ENCODE measurements at regions not wholly inside any gene's neighbourhood (a gene's known extent, or its start where the extent isn't known, plus 50 kb on each side); places are given as distances from the start of the nearest gene placed in this dataset.
"Not testable (repeated sequence)": the region's sequence is repeated elsewhere in the genome, so short reads cannot be mapped to it uniquely, and the experiment has no call there.

GRCh38 chr3:10648181-10648580 lies 142.8 kb upstream of the ATP2B2 start:
- ATAC-seq (no peak), DNase-seq (no peak)
- intact Hi-C loops (cut with micrococcal nuclease): no loop called here

DNA sequence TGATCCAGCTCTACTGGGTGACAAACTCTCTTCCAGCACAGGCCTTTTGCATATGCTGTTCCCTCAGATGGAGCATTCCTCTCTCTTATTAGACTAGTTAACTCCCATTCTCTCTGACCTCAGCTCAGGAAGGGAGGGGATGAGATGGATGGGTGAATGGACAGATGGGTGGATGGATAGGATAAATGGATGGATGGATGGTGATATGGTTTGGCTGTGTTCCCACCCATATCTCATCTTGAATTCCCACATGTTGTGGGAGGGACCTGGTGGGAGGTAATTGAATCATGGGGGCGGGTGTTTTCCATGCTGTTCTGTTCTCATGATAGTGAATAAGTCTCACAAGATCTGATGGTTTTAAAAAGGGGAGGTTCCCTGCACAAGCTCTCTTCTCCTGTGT lies 144.1 kb upstream of the ATP2B2 start:
- DNase-seq; ATAC-seq; intact Hi-C loops (cut with micrococcal nuclease): not testable (repeated sequence)

GRCh38 chr3:10651506-10651905 lies 146.1 kb upstream of the ATP2B2 start:
- ATAC-seq (no peak), DNase-seq (no peak)
- intact Hi-C loops (cut with micrococcal nuclease): no loop called here

DNA sequence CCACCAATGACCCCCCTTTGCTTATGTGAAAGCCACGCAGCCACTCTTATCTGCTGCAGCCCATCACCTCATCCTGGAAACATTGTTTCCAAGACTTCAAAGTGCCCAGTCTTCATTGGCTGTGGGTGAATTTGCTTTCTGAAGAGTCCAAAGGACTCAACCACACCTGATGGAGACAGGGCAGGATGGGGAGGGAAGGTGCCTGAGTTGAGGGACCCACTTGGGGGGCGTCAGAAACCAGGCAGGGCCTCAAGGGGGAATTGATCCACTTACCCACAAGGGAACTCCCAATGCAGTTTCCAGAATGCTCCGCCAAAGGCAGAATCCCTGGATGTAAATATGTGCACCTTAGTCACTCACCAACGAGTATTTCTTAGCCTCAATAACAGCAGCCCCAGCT lies 147.9 kb upstream of the ATP2B2 start:
- intact Hi-C loops (cut with micrococcal nuclease): no loop called here
- DNase-seq (no peak), ATAC-seq (no peak)

- no peak for DNase-seq
- intact Hi-C loops (cut with micrococcal nuclease): no loop called here
Observed at GRCh38 chr3:10653866-10654611, 148.7 kb upstream of the ATP2B2 start.

GRCh38 chr3:10655105-10655504 lies 149.7 kb upstream of the ATP2B2 start:
- DNase-seq (no peak), ATAC-seq (no peak)
- intact Hi-C loops (cut with micrococcal nuclease): no loop called here

More at GRCh38 chr3:10653866-10654611, 148.7 kb upstream of the ATP2B2 start:
- ATAC-seq: no peak

DNA sequence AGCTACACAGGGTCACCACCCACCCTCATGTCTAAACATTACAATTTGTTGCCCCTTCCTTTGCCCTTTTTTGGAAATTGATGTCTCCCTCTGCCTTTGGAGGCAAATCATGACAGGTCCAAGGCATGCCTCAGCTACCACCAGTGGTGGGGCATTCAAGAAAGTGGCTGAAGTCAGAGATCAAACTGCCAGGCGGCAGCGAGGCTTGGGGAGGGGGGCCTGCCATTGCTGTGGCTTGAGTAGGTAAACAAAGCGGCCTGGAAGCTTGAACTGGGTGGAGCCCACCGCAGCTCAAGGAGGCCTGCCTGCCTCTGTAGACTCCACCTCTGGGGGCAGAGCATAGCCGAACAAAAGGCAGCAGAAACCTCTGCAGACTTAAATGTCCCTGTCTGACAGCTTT lies 152.0 kb upstream of the ATP2B2 start:
- intact Hi-C loops (cut with micrococcal nuclease); ATAC-seq; DNase-seq: not testable (repeated sequence)

- no peak for ATAC-seq
- intact Hi-C loops (cut with micrococcal nuclease): no loop called here
- no peak for DNase-seq
Observed at GRCh38 chr3:10665592-10665991, 150.4 kb upstream of the SLC6A11 start.

DNA sequence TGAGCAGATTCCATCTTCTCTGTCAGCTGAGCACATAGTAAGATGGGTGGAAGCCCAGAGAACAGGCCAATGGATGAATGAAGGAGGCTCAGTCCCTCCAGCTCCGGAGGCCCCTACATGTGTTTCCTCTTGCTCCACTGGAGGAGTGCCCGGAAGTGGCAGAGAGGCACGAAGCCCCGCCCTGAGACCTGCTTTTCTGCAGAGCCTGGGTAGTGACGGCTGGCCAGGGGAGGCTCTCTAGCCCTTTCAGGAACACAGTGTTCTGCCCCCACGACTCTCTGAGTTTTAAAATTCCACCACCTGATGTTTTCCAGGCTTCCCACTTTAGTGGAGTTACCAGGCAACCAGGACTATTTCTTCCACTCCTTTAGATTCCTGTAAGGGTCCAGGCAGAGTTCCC lies 149.4 kb upstream of the SLC6A11 start:
- DNase-seq: peak; percentile 71
- peak; percentile 94 for ATAC-seq
- intact Hi-C loops (cut with micrococcal nuclease): no loop called here

DNA sequence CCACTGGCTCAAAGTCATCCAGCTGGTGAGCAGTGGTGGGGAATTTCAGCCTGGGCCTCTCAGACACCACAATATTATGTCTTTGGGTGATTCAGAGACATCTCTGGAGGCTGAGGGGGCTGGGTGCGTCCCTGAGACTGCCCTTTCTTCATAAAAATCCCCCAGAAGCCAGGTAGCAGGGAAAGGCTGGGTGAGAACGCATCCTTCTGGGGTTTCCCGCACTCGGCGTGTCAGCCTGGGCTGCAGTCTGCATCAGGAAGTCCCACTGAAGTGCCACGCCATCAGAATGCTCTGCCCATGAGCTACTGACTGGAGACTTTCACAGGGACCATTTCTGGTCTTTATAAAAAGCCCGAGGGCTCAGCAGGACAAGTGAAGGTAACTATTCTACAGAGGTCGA lies 148.8 kb upstream of the SLC6A11 start:
- DNase-seq: no peak
- intact Hi-C loops (cut with micrococcal nuclease): no loop called here
- ATAC-seq: no peak

GRCh38 chr3:10667901-10668476 lies 148.0 kb upstream of the SLC6A11 start:
- DNase-seq (no peak), ATAC-seq (no peak)
- intact Hi-C loops (cut with micrococcal nuclease): no loop called here

- ATAC-seq (no peak), DNase-seq (no peak)
- intact Hi-C loops (cut with micrococcal nuclease): no loop called here
Observed at GRCh38 chr3:10669490-10670048, 146.5 kb upstream of the SLC6A11 start.

DNA sequence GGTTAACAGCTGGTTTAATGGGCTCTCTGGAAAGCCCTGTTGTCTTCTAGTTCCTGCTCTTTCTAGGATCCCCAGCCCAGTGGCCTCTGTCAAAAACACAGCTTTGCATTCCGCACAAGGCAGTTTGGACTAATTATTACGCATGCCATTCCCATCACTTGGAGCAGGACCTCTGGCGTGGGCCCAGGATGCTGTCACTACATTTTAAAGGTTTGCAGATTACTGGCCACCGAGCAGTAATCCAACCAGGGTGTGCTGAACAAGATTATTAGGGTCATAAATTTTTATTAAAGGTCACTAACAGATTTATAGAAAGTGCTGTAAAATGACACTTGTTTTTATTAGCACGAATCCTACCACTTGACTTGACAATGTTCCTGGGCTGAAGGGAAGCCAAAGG lies 143.6 kb upstream of the SLC6A11 start:
- peak; percentile 70 for DNase-seq

GRCh38 chr3:10674578-10674977 lies 141.4 kb upstream of the SLC6A11 start:
- intact Hi-C loops (cut with micrococcal nuclease): no loop called here
- ATAC-seq (no peak), DNase-seq (no peak)

More for the DNA sequence above, 143.6 kb upstream of the SLC6A11 start:
- peak; percentile 43 for ATAC-seq
- intact Hi-C loops (cut with micrococcal nuclease): no loop called here

DNA sequence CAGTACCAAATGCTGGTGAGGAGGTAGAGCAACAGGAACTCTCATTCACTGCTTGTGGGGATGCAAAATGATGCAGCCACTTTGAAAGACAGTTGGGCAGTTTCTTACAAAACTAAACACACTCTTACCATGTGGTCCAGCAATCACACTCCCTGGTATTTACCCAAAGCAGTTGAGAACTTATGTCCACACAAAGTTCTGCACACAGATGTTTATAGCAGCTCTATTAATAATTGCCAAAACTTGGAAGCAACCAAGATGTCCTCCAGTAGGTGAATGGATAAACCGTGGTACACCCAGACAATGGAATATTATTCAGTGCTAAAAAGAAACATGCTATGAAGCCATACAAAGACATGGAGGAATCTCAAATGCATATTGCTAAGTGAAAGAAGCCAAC lies 139.1 kb upstream of the SLC6A11 start:
- ATAC-seq: no peak
- intact Hi-C loops (cut with micrococcal nuclease): no loop called here
- no peak for DNase-seq

DNA sequence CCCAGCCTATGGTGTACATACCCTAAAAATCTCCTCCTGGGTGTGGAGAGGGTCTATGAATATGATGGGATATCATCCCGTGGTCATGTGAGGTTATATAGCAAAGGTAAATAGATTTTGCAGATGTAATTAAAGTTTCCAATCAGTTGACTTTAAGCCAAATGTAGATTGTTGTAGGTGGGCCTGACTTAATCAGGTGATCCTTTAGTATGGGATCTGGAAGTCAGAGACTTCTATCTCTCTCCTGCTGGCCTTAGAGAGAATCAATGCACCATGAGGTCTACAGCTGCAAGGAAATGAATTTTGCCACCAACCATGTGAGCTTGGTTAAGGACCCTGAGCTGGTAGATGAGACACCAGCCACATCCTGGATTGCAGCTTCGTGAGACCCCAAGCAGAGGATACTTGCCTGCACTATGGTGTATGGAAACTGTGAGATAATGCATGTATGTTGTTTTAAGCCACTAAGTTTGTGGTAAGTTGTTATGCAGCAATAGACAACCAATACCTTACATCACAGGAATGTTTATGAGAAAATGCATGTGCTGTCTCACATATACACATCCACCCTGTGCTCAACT lies 137.1 kb upstream of the SLC6A11 start:
- no peak for ATAC-seq
- intact Hi-C loops (cut with micrococcal nuclease): no loop called here
- DNase-seq: no peak

DNA sequence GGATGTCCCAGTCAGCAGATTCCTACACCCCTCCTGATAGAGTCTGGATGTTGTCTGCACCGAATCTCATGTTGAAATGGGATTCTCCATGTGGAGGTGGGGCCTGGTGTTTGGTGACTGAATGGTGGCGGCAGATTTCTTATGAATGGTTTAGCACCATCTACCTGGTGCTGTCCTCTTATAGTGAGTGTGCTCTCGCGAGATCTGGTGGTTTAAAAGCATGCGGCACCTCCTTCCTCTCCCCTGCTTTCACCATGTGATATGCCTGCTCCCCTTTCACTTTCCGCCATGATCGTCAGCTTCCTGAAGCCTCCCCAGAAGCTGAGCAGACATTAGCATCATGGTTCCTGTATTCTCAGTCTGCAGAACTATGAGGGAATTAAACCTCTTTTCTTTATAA lies 135.2 kb upstream of the SLC6A11 start:
- ATAC-seq: no peak
- DNase-seq: no peak
- intact Hi-C loops (cut with micrococcal nuclease): no loop called here

DNA sequence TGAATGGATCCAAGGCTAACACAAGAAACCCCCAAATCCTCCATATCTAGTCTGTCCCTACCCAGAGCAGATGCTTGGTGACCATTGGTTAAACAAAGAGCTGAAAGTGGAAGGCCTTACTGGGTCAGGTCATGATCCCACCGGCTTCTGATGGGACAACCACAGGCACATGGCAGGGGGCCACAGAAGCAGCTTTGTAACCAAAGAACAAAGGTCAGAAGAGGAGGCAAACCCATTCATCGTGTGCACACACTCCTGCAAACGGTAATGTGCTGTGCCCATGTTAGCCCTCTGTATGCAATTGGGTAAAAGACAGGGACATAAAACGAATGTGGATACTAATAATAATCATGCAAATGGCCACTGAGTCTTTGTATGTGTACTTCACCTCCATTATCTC lies 133.3 kb upstream of the SLC6A11 start:
- no peak for DNase-seq
- no peak for ATAC-seq
- intact Hi-C loops (cut with micrococcal nuclease): no loop called here

GRCh38 chr3:10683106-10683505 lies 132.9 kb upstream of the SLC6A11 start:
- DNase-seq (no peak), ATAC-seq (no peak)
- intact Hi-C loops (cut with micrococcal nuclease): no loop called here

- ATAC-seq: no peak
- intact Hi-C loops (cut with micrococcal nuclease): no loop called here
Observed at GRCh38 chr3:10688126-10688525, 127.9 kb upstream of the SLC6A11 start.

More at GRCh38 chr3:10688126-10688525, 127.9 kb upstream of the SLC6A11 start:
- DNase-seq: no peak

All from left ventricle myocardium superior (tissue), 1 donor.